ENCODE measurements at regions not wholly inside any gene's neighbourhood (a gene's known extent, or its start where the extent isn't known, plus 50 kb on each side); places are given as distances from the start of the nearest gene placed in this dataset.

GRCh38 chr17:52524096-52524637, 365.7 kb upstream of the CA10 start:
- H3K27me3 Mint-ChIP-seq (ENCODE audit: insufficient read depth): no peaks in the 10 kb centered on the region
- peaks cover 18% of the 10 kb centered on the region for H3K9me3 Mint-ChIP-seq
- H3K4me3 Mint-ChIP-seq: no peak overlapping the region
- no peak overlapping the region for H3K27ac Mint-ChIP-seq
- no peak for DNase-seq
- TF ChIP-seq CTCF (IDR thresholded peaks at IDR 0.05): no peak
- no peaks in the 10 kb centered on the region for H3K36me3 Mint-ChIP-seq (ENCODE audit: low read depth)
- no peaks in the 10 kb centered on the region for H3K4me1 Mint-ChIP-seq (ENCODE audit: low read depth)

- no peak for TF ChIP-seq CTCF (IDR thresholded peaks at IDR 0.05)
- H3K4me3 Mint-ChIP-seq: no peak overlapping the region
- no peaks in the 10 kb centered on the region for H3K36me3 Mint-ChIP-seq (ENCODE audit: low read depth)
- H3K27ac Mint-ChIP-seq: no peak overlapping the region
- DNase-seq: no peak
- peaks cover 38% of the 10 kb centered on the region for H3K9me3 Mint-ChIP-seq
- no peaks in the 10 kb centered on the region for H3K27me3 Mint-ChIP-seq (ENCODE audit: insufficient read depth)
- no peaks in the 10 kb centered on the region for H3K4me1 Mint-ChIP-seq (ENCODE audit: low read depth)
Measured at GRCh38 chr17:52517176-52517575, 358.7 kb upstream of the CA10 start.

GRCh38 chr17:52515927-52516326, 357.4 kb upstream of the CA10 start:
- Mint-ChIP-seq H3K4me1 (ENCODE audit: low read depth) (no peaks in the 10 kb centered on the region), H3K27ac (no peak overlapping the region), H3K4me3 (no peak overlapping the region), H3K9me3 (peaks cover 38% of the 10 kb centered on the region), H3K27me3 (ENCODE audit: insufficient read depth) (no peaks in the 10 kb centered on the region), H3K36me3 (ENCODE audit: low read depth) (no peaks in the 10 kb centered on the region)
- no peak for TF ChIP-seq CTCF (IDR thresholded peaks at IDR 0.05)
- no peak for DNase-seq

- DNase-seq: no peak
- Mint-ChIP-seq H3K36me3 (ENCODE audit: low read depth) (no peaks in the 10 kb centered on the region), H3K27ac (no peak overlapping the region), H3K4me1 (ENCODE audit: low read depth) (no peaks in the 10 kb centered on the region), H3K9me3 (peaks cover 49% of the 10 kb centered on the region), H3K27me3 (ENCODE audit: insufficient read depth) (no peaks in the 10 kb centered on the region; the same call in 1 of the 2 replicates), H3K4me3 (no peak overlapping the region)
- TF ChIP-seq CTCF (IDR thresholded peaks at IDR 0.05): no peak
Measured at GRCh38 chr17:52505601-52506000, 347.1 kb upstream of the CA10 start.

- H3K27me3 Mint-ChIP-seq (ENCODE audit: insufficient read depth): peaks cover 1% of the 10 kb centered on the region; the same call in 1 of the 2 replicates
- no peak overlapping the region for H3K27ac Mint-ChIP-seq
Measured at GRCh38 chr17:52504081-52504480, 345.6 kb upstream of the CA10 start.

More at GRCh38 chr17:52504081-52504480, 345.6 kb upstream of the CA10 start:
- DNase-seq: no peak
- Mint-ChIP-seq H3K4me3 (no peak overlapping the region), H3K36me3 (ENCODE audit: low read depth) (no peaks in the 10 kb centered on the region), H3K4me1 (ENCODE audit: low read depth) (no peaks in the 10 kb centered on the region), H3K9me3 (peaks cover 47% of the 10 kb centered on the region)
- TF ChIP-seq CTCF (IDR thresholded peaks at IDR 0.05): no peak
